ENCODE measurements at regions not wholly inside any gene's neighbourhood (a gene's known extent, or its start where the extent isn't known, plus 50 kb on each side); places are given as distances from the start of the nearest gene placed in this dataset.

- no peaks in the 10 kb centered on the region for H3K79me2 ChIP-seq (ENCODE audit: control insufficient read depth, insufficient read depth, low read length)
- no peak for DNase-seq (ENCODE audit: low read depth, low spot score)
- no peaks in the 10 kb centered on the region for H4K20me1 ChIP-seq (ENCODE audit: control insufficient read depth, insufficient read depth)
- no peak overlapping the region for H3K4me2 ChIP-seq (ENCODE audit: control insufficient read depth, insufficient read depth)
- no peaks in the 10 kb centered on the region for H3K27me3 ChIP-seq (replicated peaks in 1 of 2; ENCODE audit: control insufficient read depth in 2 of 2, insufficient read depth in 2 of 2, low read length in 1 of 2)
- RAD21 ChIA-PET (ENCODE audit: unreplicated experiment) = no interaction called here
- TF ChIP-seq, protein P1, sequence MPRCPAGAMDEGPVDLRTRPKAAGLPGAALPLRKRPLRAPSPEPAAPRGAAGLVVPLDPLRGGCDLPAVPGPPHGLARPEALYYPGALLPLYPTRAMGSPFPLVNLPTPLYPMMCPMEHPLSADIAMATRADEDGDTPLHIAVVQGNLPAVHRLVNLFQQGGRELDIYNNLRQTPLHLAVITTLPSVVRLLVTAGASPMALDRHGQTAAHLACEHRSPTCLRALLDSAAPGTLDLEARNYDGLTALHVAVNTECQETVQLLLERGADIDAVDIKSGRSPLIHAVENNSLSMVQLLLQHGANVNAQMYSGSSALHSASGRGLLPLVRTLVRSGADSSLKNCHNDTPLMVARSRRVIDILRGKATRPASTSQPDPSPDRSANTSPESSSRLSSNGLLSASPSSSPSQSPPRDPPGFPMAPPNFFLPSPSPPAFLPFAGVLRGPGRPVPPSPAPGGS (IDR thresholded peaks at IDR 0.05; ENCODE audit: borderline replicate concordance, insufficient read depth, low read depth, low read length, poor library complexity, severe bottlenecking) = no peak
- TF ChIP-seq ZBTB33 (IDR thresholded peaks at IDR 0.05) = no peak
- no peak for TF ChIP-seq RB1 (IDR thresholded peaks at IDR 0.05; ENCODE audit: borderline replicate concordance)
- TF ChIP-seq ZNF24 (IDR thresholded peaks at IDR 0.05) = no peak
- no peak for TF ChIP-seq WRNIP1 (IDR thresholded peaks at IDR 0.05; ENCODE audit: borderline replicate concordance, low read depth, low read length)
- no peak for TF ChIP-seq EGR1 (IDR thresholded peaks at IDR 0.05; ENCODE audit: borderline replicate concordance in 1 of 2, low read depth in 2 of 2, low read length in 2 of 2)
- no peak for TF ChIP-seq CHD4 (IDR thresholded peaks at IDR 0.05)
- no peak for TF ChIP-seq ZZZ3 (IDR thresholded peaks at IDR 0.05; ENCODE audit: control insufficient read depth, insufficient read length, low read depth)
- TF ChIP-seq, protein P2, sequence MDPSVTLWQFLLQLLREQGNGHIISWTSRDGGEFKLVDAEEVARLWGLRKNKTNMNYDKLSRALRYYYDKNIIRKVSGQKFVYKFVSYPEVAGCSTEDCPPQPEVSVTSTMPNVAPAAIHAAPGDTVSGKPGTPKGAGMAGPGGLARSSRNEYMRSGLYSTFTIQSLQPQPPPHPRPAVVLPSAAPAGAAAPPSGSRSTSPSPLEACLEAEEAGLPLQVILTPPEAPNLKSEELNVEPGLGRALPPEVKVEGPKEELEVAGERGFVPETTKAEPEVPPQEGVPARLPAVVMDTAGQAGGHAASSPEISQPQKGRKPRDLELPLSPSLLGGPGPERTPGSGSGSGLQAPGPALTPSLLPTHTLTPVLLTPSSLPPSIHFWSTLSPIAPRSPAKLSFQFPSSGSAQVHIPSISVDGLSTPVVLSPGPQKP (IDR thresholded peaks at IDR 0.05; ENCODE audit: low read depth, low read length) = no peak
- TF ChIP-seq MTA2 (IDR thresholded peaks at IDR 0.05; ENCODE audit: low read depth) = no peak
- TF ChIP-seq, protein P3, sequence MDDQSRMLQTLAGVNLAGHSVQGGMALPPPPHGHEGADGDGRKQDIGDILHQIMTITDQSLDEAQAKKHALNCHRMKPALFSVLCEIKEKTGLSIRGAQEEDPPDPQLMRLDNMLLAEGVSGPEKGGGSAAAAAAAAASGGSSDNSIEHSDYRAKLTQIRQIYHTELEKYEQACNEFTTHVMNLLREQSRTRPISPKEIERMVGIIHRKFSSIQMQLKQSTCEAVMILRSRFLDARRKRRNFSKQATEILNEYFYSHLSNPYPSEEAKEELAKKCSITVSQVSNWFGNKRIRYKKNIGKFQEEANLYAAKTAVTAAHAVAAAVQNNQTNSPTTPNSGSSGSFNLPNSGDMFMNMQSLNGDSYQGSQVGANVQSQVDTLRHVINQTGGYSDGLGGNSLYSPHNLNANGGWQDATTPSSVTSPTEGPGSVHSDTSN (IDR thresholded peaks at IDR 0.05; ENCODE audit: insufficient replicate concordance, low read depth, low read length) = no peak
- TF ChIP-seq SMAD1 (IDR thresholded peaks at IDR 0.05; ENCODE audit: low read depth, partially characterized antibody) = no peak
- TF ChIP-seq TCF12 (IDR thresholded peaks at IDR 0.05; ENCODE audit: low read depth, low read length) = no peak
- no peak for TF ChIP-seq BCL11A (IDR thresholded peaks at IDR 0.05; ENCODE audit: low read depth, low read length)
- TF ChIP-seq CEBPB (IDR thresholded peaks at IDR 0.05; ENCODE audit: borderline replicate concordance in 1 of 2, low read depth in 2 of 2, low read length in 2 of 2) = no peak
- no peak for TF ChIP-seq NFXL1 (IDR thresholded peaks at IDR 0.05; ENCODE audit: borderline replicate concordance)
- H3K4me3 ChIP-seq = no peak overlapping the region
- no peak for FAIRE-seq
- 19% methylated on average over 4 of the region's 4 CpGs for WGBS (ENCODE audit: insufficient coverage, insufficient replicate concordance, low lambda C conversion rate, missing lambda C conversion rate)
- SMC1A ChIA-PET (ENCODE audit: uncharacterized antibody, unreplicated experiment) = interaction anchor here (0.8 to 0.9 kb wide), 2 partner anchors 9 to 27 kb away, joined by 3 read pairs; no protein-coding TSS in a partner anchor
- intact Hi-C loops (cut with micrococcal nuclease; ENCODE audit: unreplicated experiment) = no loop called here
- CTCF ChIA-PET = no interaction called here
- no peaks in the 10 kb centered on the region; the same call in 1 of the 3 replicates for H3K9me3 ChIP-seq (replicated peaks; ENCODE audit: control insufficient read depth, insufficient read depth, low read length)
- POLR2A ChIA-PET = no interaction called here
- H3K36me3 ChIP-seq (ENCODE audit: control insufficient read depth in 2 of 2, insufficient read depth in 2 of 2, low read length in 1 of 2) = no peaks in the 10 kb centered on the region
- H3K9ac ChIP-seq (ENCODE audit: control insufficient read depth, insufficient read depth, low read length) = no peak overlapping the region
- no peaks in the 10 kb centered on the region for H3K4me1 ChIP-seq (ENCODE audit: control insufficient read depth, insufficient read depth, low read length)
- ATAC-seq = no peak
- no TSS peak for BruUV-seq (replicated peaks)
- H2AFZ ChIP-seq (ENCODE audit: control insufficient read depth, low read depth, low read length) = no peak overlapping the region
- in situ Hi-C loops (cut with MboI) = no loop called here
- no peak overlapping the region for H3K27ac ChIP-seq (ENCODE audit: control insufficient read depth, insufficient read depth)
Observed at GRCh38 chr13:39879286-39880035, 224.0 kb downstream of the COG6 start.
